GM20431 (cell line): ENCODE measurements at regions not wholly inside any gene's neighbourhood (a gene's known extent, or its start where the extent isn't known, plus 50 kb on each side); places are given as distances from the start of the nearest gene placed in this dataset.
"Not testable (repeated sequence)": the region's sequence is repeated elsewhere in the genome, so short reads cannot be mapped to it uniquely, and the experiment has no call there.

Experiments
- in situ Hi-C: fragments of 300-500 bp; cut with MseI, MboI; formaldehyde crosslinking; loops from one replicate; pipeline ENCODE4 v1.15.0; 2020; ENCODE audit warnings: low sequenced_read_pairs; ENCODE audit not compliant: unreplicated experiment

DNA sequence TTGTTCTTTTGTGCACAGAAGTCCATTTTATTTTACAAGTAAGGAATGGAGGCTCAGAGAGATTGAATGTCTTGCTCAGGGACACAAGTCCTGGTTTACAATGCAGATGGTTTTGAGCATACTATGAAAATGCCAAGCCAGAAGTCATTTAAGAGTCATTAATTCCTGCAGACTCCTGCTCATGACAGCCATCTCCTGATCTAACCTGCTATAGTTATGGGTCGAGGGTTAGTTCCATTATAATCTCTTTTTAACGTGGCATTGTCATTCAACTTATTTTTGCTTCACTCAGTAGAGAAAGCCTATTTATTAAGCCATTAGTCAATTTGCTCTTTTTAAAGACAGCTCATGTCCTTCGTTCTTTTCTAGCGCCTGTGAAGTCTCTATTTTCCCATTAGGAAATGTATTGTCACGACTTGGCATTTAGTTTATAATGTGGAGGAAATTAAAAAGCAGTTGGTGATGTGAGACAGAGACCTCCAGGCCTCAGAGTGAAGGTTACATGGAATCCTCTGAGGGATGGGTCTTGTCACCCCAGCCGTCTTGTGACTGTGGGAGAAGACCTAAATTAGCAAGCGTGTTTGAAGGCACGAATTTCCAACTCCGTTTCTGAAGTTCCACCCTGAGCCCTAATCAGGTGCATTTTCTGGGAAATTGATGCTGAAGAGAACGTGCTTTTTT, 84.1 kb downstream of the ACTBL2 start:
- in situ Hi-C loops = no loop called here

DNA sequence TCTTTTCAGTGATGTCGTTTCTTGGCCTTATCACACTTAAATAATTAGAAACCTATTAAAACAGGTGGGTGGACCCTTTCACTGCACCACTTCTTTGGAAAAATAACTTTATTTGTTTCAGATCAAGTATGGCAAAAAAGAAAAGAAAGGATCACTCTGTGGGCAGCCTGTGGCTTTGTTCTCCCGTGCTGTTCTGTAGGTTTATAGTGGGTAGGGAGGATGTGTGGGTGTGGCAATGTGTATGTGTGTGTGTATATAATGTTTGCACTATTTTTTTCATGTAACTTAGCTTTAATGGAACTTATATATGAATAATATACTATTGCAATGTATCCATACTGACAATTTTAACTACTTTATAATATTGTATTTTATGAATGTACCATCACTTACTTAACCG, 85.9 kb downstream of the ACTBL2 start:
- in situ Hi-C loops = no loop called here

DNA sequence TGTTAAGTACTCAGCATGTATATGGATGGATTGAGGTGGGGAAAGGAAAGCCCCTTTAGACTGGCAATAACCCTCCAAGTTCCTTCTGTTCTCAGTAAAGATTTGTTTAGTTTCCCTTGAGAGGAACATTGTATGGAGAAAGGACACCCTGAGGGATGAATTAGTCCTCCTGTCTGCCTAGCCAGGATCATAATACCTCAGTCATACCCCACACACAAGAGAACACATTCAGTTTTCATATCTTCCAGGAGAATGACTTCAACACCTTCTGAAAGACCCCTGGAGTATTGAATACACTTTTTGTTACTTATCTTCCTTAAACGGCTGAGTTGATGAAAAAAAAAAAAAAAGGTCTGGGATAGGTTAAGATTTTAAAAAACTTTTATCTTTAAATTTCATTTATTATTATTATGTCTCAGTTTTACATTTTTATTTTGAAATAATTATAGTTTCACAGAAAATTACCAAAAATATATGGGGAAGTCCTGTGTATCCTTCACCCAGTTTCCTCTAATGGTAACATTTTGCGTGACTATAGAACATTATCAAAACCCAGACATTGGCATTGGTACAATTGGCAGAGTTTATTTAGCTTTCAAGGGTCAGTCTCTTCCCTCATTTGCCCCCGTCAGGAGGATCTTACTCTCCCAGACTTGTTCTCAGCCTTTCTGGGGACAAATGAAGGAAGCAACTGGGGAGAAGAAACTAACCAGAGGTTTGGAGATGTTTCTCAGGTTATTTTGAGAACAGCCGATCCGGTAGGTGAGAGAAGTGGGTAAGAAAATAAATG, 88.0 kb downstream of the ACTBL2 start:
- in situ Hi-C loops = no loop called here

DNA sequence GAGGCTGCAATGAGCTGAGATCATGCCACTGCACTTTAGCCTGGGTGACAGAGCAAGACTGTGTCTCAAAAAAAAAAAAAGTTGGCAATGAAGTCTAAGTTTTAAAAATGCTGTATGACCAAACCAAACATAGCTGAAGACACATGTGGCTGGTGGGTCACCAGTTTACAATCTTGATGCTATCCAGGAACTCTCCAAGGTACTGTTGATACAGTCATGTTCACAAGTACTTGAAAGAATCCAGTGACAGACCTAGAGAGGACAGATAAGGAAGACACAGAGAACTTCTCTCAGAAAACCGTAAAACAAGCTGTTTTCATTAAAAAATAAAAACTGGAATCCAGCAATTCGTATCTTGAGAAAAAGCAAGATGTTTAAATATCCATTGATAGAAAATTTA, 95.7 kb downstream of the ACTBL2 start:
- in situ Hi-C loops = no loop called here

DNA sequence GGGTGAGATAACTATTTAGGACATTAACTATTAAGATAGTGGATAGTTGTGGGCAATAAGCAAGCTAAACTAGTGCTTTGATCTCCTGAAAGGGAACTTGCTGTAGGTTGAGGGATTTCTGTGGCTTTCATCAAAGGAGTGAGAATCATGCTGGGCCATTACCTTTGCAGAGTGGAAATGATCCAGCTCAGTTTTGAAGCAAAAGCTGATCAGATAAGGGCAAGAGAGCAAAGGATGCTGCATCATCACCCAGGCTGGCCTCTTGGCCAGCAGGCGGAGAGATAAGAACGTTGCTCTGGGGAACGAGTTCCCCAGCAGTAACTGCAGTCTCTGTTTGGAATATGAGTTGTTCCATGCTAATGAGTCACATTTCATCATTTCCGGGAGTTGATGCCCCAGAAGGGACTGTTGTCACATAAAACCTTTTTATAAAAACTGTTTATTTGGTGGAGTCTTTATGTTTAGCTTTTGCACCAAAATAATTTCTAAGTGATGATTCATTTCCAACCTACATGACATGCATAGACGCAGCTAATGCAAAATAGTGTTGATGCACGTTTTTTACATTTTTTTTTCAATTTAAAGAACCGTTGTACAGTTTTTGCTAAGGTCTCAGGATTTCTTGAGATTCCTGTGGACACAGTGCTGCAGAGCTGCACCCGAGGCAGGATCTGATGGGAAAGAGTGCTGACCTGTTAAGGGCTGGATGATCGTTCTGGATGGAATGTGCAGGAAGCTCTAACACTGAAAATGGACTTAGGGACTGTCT, 99.3 kb downstream of the ACTBL2 start:
- in situ Hi-C loops = no loop called here

DNA sequence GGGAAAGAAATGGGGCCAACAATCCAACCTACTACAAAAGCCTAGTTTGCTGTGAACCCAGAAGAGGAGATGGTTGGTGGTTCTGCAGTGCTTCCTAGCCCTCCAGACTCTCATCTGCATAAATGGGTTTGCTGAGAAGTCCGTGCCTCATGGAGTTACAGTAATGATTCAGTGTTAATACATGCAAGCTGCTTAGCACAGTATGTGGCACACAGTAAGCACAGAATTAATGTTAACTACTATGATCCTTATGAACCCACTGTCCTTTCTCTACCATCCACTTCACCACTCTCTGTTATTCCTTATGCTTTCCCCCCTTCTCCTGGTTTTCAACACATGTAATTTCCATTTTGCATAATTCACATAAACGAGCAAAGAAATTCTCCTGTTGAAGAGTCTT, 100.0 kb downstream of the ACTBL2 start:
- in situ Hi-C loops = no loop called here

DNA sequence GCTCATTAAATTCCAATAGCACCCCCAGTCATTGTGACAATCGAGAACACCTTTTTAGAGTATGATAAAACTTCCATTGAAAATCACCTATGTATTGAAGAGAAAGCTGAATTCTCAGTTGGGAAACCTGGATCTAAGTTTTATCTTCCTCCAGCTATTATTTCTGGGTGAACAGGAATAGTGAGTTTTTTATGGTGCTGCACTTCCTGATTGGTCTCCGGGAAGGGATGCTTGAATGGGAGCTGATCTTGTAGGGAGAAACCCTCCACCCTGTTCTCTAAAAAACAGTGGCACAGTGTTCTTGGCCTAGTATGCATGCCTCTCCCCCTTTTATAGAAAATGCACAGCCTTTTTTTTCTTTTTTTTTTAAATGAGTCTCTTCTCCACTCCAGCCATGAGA, 112.2 kb downstream of the ACTBL2 start:
- in situ Hi-C loops = no loop called here

DNA sequence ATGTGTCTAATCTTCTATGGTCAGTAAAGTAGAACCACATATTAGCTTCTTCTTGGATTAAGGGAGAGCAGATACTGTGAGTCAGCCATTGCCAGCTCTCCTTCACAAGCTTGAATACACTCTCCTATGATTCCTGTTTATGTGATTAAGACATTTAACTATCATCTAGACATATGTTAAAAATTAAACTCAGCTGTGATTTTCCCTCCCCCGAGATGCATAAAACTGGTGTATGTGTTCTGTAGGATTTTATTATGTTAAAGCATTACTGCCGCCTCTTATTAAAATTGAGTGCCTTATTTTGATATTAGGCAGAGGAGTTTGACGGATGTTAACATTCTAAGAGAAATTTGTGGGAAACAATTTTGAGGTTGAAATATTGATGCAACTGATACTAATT, 114.6 kb downstream of the ACTBL2 start:
- in situ Hi-C loops = no loop called here

DNA sequence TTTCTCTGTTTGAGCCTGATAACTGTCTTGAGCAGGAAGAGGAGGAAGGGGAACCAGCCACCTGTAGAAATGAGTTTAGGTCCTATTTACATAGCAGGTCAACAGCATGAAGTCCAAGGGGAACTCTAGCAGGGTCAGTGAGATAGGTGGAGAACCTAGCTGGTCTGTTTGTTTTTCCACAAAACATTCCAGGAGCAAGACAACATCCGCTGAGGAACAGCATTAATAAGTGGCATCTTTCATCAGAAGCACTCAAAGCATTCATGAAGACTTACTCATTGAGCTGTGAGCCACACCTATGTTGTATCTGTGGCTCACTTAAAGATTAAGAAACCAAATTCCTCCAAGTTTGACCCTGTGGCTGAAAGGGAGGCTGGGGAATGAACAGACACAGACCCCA, 115.9 kb downstream of the ACTBL2 start:
- in situ Hi-C loops = no loop called here

DNA sequence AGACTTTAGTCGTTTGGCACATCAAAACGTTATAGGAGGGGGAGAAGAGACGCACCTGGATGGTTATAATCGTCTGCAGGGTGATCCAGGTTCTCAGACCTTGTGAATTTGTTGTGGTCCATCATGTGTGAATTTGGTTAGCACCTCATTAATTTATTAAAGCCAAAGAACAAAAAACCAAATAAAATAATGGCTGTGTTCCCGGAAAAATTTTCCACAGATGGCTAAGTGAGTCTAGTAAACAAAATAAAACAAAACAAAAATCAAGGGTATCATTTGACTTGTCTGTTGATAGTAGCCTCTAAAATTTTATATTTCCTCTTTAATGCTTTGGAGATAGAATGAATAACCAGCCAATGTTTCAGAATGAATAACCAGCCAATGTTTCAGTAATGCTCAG, 119.7 kb downstream of the ACTBL2 start:
- in situ Hi-C loops = no loop called here

DNA sequence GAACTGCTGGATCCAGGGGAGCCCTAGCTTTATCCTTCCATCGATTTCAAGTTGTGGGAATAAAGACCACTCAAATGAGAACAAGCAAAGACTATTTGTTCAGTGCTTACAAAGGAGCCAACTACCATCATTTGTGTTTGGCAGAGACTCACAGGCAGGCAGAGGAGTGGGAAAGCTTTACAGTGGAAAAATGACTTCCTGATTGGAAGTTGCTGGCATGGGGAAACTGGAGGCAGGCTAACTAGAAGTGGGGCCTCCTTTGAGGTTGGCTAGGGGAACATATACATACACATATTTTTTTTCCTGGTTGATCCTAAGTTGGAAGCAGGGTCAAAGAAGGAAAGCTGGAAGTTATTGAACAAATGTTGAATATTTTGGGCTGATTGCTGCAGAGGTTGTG, 121.7 kb downstream of the ACTBL2 start:
- in situ Hi-C loops = no loop called here

DNA sequence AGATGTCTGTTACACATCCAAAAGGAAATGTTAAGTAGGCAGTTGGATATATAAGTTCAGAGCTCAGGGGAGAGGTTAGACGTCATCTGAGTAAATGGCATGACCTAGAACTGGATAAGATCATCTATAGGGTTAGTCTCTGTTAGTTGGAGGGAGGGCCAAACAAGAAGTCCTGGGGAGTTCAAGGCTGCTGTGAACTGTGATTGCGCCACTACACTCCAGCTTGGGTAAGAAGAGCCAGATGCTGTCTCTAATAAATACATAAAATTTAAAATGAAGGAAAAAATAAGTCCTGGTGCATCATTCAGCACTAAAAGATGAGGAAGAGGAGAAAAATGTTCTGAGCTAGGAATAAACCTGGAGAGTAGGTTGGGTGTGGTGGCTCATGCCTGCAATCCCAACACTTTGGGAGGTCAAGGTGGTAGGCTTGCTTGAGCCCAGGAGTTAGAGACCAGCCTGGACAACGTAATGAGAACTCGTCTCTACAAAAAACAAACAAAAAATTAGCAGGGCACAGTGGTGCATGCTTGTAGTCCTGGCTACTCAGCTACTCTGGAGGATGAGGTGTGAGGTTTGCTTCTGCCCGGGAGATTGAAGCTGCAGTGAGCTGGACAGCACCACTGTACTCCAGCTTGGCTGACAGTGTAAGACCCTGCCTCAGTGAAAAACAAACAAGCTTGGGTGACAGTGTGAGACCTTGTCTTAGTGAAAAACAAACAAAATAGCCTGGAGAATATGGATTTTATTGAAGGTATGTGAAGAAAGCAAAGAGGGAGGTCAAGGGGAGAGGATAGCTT, 123.6 kb downstream of the ACTBL2 start:
- in situ Hi-C loops = no loop called here

DNA sequence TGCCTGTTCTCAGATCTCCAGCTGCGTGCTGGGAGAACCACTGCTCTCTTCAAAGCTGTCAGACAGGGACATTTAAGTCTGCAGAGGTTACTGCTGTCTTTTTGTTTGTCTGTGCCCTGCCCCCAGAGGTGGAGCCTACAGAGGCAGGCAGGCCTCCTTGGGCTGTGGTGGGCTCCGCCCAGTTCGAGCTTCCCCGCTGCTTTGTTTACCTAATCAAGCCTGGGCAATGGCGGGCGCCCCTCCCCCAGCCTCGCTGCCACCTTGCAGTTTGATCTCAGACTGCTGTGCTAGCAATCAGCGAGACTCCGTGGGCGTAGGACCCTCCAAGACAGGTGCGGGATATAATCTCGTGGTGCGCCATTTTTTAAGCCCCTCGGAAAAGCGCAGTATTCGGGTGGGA, 125.8 kb downstream of the ACTBL2 start:
- in situ Hi-C loops = not testable (repeated sequence)

DNA sequence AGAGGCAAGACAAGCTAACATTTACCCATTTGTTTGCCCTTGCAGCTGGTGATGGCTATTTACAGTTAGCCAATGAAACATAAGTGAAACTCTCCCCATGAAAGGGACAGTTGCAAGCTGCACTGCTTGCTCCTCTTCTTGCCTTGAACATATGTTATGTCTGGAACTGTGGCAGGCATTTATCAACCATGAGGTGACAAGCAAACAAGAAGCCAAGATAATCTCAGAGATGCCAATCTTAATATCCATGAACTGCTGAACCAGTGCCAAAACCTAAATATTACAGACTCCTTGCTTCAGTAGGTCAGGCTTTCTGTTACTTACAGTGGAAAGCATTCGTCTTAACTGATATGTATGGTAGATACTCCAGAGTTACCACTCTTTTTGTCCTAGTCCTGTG, 133.4 kb downstream of the ACTBL2 start:
- in situ Hi-C loops = no loop called here

DNA sequence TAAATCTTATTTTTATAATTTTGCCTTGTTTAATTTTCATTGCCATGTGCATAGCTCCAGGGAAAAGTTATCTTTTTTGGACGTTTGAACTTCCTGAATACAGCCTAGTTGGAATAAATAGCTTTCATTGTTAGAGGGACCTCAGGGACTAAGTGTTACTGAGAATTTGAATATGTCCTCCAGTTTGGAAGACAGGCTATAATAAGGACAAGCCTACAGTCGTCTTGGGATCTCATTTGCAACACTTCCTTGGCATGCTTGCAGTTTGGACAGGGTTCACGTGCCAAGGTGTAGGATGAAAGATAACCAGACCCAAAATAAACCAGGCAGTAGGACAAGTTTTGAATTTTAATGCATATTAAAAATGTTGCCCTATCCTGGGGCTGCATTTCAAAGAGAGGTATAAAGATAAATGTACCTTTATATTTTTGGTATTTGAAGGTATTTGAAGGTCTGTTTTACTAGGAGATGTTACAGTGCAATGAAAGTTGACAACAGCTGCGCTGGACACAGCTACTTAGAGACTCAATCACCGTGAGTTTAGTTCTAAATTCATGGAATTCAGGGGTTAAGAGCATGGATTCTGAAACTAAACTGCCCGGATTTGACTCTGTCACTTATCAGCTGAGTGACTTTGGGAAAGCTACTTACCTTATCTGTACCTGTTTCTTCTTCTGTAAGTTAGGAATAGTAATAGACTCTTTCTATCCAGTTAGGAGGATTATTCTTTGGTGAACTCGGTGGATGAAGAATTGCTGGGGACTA, 134.1 kb downstream of the ACTBL2 start:
- in situ Hi-C loops = no loop called here

DNA sequence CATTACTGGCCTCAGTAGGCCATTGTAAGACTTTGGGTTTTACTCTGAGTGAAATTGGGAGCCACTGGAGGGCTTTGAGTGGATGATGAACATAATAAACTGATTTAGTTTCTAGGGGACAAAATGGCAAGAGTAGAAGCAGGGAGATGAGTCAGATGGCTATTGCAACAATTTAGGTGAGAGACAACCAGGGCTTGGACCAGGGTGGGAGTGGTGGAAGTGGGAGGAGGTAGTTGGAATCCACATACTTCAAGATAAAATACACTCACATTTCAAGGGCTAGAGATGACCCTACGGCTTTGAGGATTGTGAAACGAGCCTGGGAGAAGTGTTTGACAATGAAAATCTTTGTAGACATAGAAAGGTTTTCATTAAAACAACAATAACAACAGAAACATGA, 136.3 kb downstream of the ACTBL2 start:
- in situ Hi-C loops = no loop called here

DNA sequence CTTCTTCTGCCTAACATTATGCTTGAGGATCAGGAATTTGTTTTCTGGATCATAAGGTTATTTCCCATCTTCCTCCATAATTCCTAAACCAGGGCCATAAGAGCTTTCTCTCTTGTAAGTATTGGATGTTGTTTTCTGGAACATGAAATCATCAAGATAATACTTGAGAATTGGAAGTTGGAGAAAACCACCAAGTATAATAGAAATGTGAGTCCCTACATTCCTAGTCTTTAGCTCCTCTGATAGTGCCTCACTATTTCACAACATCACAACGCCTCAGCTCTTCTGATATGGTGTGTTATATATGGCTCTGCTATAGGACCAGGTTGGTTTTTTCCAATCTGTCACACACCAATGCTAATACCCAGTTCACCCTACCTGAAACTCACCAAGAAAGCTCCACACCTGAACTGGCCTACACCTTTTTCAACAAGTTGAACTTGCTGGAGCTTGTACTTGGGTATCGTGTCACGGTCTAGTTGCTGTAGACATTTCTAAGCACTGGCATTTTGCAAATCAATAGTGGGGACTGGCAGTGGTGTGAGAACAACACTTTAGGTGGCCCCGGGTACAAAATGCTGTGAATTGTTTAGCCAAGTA, 141.1 kb downstream of the ACTBL2 start:
- in situ Hi-C loops = no loop called here

DNA sequence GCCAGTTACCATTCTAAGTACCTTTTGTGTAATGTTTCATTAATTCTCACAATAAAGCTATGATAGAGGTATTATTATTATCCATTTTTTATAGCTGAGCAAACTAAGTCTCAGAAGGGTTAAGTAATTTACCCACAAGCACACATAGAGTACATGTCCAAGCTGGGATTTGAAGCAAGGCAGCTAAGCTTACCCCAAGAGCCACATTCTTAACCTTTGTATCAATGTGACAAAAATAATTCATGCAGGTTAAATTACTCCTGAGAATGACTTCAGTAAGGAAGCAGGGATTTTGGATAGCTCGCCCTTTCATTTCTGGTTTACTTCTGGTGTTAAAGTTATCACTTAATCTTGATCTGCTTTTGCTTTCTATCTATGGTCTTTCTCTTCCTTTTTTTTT, 141.9 kb downstream of the ACTBL2 start:
- in situ Hi-C loops = no loop called here

DNA sequence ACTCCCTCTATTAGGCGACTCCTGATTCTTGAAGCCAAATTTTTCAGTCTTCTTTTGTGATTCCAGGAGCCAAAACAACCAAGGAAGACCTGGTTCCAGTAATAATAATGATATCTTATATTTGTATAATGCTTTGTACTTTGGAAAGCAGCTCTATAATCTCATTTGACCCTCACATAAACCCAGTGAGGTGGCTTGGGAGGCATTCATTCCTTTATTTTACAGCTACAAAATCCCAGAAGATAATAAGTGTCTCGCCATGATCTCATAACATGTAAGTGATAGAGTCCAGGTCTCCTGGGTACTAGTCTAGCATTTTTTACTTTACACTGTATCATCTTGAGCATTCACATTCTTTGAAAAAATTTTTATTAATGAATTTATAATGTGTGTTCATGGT, 143.1 kb downstream of the ACTBL2 start:
- in situ Hi-C loops = no loop called here
